MCF 10A (cell line): ENCODE measurements at regions not wholly inside any gene's neighbourhood (a gene's known extent, or its start where the extent isn't known, plus 50 kb on each side); places are given as distances from the start of the nearest gene placed in this dataset.
"Not testable (repeated sequence)": the region's sequence is repeated elsewhere in the genome, so short reads cannot be mapped to it uniquely, and the experiment has no call there.

Experiments
- BruUV-seq: library from RNA; stranded (reverse); fragments of 400-500 nt; replicated peaks from 2 replicates; lab custom pipeline; 2021; lab: Mats Ljungman, UMichigan
- CTCF ChIA-PET: fragments of 300-600 bp; sonication (Branson Sonifier 250); formaldehyde crosslinking; extraction: SDS; loops from one replicate; lab custom pipeline; 2021; ENCODE audit warnings: antibody characterized with exemption, inconsistent platforms; lab: Yijun Ruan, JAX
- POLR2A ChIA-PET: fragments of 300-600, 350-650 bp; sonication (Branson Sonifier 250); formaldehyde crosslinking; extraction: SDS; loops from one replicate; lab custom pipeline; 2020; ENCODE audit warnings: antibody characterized with exemption, inconsistent platforms; lab: Yijun Ruan, JAX
- DNase-seq: peaks from one replicate; pipeline ENCODE4 v3.0.0-alpha.2; 2018; ENCODE audit not compliant: unreplicated experiment
- H3K27ac Mint-ChIP-seq: one replicate; pipeline ENCODE4 v1.8.0; 2022; ENCODE audit warnings: mild to moderate bottlenecking, low read depth, mixed read lengths; ENCODE audit not compliant: unreplicated experiment
- H3K27me3 Mint-ChIP-seq: one replicate; pipeline ENCODE4 v1.8.0; 2022; ENCODE audit warnings: mixed read lengths; ENCODE audit not compliant: insufficient read depth, unreplicated experiment
- H3K36me3 Mint-ChIP-seq: one replicate; pipeline ENCODE4 v1.8.0; 2022; ENCODE audit warnings: mild to moderate bottlenecking, moderate library complexity, mixed read lengths; ENCODE audit not compliant: insufficient read depth, unreplicated experiment
- H3K4me1 Mint-ChIP-seq: one replicate; pipeline ENCODE4 v1.8.0; 2022; ENCODE audit warnings: mixed read lengths; ENCODE audit not compliant: insufficient read depth, unreplicated experiment
- H3K4me3 Mint-ChIP-seq: one replicate; pipeline ENCODE4 v1.8.0; 2022; ENCODE audit warnings: mild to moderate bottlenecking, moderate library complexity, mixed read lengths; ENCODE audit not compliant: unreplicated experiment
- H3K9me3 Mint-ChIP-seq: one replicate; pipeline ENCODE4 v1.8.0; 2022; ENCODE audit warnings: mixed read lengths; ENCODE audit not compliant: unreplicated experiment
- intact Hi-C: fragments of 100-400 bp; cut with micrococcal nuclease; formaldehyde crosslinking; loops from 2 replicates; pipeline ENCODE4 v1.14.1; 2022
- TF ChIP-seq, protein P1 (sequence below): fragments of 200-600 bp; IDR thresholded peaks from one replicate; pipeline ENCODE4 v1.8.0; 2022; ENCODE audit warnings: antibody characterized with exemption, mild to moderate bottlenecking; ENCODE audit not compliant: unreplicated experiment

DNA sequence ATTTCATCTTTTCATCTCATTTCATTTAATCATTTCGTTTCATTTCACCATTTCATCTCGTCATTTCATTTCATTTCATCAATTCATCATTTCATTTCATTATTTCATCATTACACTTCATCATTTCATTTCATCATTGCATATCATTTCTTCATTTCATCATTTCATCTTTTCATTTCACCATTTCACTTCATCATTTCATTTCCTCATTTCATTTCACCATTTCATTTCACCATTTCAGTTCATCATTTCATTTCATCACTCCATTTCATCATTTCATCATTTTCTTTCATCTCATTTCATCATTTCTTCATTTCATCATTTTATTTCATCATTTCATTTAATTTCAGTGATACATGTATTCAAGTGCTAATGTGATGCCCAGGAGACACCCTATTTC, 127.1 kb downstream of the ANKRD30BL start:
- intact Hi-C loops: no loop called here
- POLR2A ChIA-PET: no interaction called here
- Mint-ChIP-seq H3K9me3 (no peaks in the 10 kb centered on the region), H3K27me3 (peaks cover 7% of the 10 kb centered on the region), H3K4me3 (no peak overlapping the region), H3K36me3 (no peaks in the 10 kb centered on the region), H3K27ac (no peak overlapping the region), H3K4me1 (no peaks in the 10 kb centered on the region)
- TF ChIP-seq, protein P1, sequence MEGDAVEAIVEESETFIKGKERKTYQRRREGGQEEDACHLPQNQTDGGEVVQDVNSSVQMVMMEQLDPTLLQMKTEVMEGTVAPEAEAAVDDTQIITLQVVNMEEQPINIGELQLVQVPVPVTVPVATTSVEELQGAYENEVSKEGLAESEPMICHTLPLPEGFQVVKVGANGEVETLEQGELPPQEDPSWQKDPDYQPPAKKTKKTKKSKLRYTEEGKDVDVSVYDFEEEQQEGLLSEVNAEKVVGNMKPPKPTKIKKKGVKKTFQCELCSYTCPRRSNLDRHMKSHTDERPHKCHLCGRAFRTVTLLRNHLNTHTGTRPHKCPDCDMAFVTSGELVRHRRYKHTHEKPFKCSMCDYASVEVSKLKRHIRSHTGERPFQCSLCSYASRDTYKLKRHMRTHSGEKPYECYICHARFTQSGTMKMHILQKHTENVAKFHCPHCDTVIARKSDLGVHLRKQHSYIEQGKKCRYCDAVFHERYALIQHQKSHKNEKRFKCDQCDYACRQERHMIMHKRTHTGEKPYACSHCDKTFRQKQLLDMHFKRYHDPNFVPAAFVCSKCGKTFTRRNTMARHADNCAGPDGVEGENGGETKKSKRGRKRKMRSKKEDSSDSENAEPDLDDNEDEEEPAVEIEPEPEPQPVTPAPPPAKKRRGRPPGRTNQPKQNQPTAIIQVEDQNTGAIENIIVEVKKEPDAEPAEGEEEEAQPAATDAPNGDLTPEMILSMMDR: no peak
- BruUV-seq: no TSS peak
- no peak for DNase-seq
- CTCF ChIA-PET: no interaction called here

DNA sequence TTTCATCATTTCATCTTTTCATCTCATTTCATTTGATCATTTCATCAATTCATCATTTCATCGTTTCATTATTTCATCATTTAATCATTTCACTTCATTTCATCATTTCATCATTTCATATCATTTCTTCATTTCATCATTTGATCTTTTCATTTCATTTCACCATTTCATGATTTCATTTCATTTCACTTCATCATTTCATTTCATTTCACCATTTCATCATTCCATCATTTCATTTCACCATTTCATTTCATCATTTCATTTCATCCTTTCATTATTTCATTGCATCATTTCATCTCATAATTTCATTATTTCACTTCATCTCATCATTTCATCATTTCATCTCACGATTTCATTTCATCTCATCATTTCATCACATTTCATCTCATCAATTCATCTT, 127.8 kb downstream of the ANKRD30BL start:
- no peak for DNase-seq
- TF ChIP-seq, protein P1: no peak
- intact Hi-C loops: no loop called here
- H3K36me3 Mint-ChIP-seq: no peaks in the 10 kb centered on the region
- H3K4me1 Mint-ChIP-seq: no peaks in the 10 kb centered on the region
- ChIA-PET POLR2A (no interaction called here), CTCF (no interaction called here)
- no TSS peak for BruUV-seq
- H3K4me3 Mint-ChIP-seq: no peak overlapping the region
- H3K27me3 Mint-ChIP-seq: peaks cover 3% of the 10 kb centered on the region
- no peaks in the 10 kb centered on the region for H3K9me3 Mint-ChIP-seq
- H3K27ac Mint-ChIP-seq: no peak overlapping the region

DNA sequence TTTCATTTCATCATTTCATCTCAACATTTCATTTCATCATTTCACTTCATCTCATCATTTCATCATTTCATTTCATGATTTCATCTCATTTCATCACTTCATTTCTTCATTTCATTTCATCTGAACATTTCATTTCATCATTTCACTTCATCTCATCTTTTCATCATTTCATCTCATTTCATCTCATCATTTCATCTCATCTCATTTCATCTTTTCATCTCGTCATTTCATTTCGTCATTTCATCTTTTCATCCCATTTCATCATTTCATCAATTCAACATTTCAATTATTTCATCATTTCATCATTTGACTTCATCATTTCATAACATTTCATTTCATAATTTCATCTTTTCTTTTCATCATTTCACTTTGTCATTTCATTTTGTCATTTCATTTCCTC, 128.4 kb downstream of the ANKRD30BL start:
- Mint-ChIP-seq H3K4me3 (no peak overlapping the region), H3K27ac (no peak overlapping the region), H3K4me1 (no peaks in the 10 kb centered on the region), H3K27me3 (no peaks in the 10 kb centered on the region), H3K9me3 (no peaks in the 10 kb centered on the region), H3K36me3 (no peaks in the 10 kb centered on the region)
- intact Hi-C loops: no loop called here
- POLR2A ChIA-PET: no interaction called here
- TF ChIP-seq, protein P1: no peak
- no TSS peak for BruUV-seq
- CTCF ChIA-PET: no interaction called here
- DNase-seq: no peak

DNA sequence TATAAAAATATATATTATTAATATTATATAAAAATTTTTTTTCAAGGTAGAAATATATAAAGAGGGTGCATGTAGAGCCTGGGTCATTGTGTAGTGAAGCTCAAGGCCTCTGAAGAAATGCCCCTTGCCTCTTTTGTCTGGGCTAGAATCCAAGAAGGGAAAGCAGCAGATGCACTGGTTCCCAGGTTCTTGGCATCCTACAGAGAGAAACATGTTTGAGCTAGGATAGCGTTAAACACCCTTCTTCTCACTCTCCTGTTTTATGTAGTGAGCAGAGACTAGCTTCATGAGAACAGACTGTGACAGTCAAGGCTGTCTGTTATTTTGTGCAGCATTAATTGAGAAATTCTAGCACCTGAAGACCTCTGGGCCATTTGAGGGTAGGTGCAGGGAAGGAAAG, 149.7 kb downstream of the ANKRD30BL start:
- H3K9me3 Mint-ChIP-seq, H3K27me3 Mint-ChIP-seq, H3K27ac Mint-ChIP-seq, intact Hi-C loops, H3K36me3 Mint-ChIP-seq, DNase-seq, H3K4me3 Mint-ChIP-seq, BruUV-seq, H3K4me1 Mint-ChIP-seq, CTCF ChIA-PET, POLR2A ChIA-PET: not testable (repeated sequence)

DNA sequence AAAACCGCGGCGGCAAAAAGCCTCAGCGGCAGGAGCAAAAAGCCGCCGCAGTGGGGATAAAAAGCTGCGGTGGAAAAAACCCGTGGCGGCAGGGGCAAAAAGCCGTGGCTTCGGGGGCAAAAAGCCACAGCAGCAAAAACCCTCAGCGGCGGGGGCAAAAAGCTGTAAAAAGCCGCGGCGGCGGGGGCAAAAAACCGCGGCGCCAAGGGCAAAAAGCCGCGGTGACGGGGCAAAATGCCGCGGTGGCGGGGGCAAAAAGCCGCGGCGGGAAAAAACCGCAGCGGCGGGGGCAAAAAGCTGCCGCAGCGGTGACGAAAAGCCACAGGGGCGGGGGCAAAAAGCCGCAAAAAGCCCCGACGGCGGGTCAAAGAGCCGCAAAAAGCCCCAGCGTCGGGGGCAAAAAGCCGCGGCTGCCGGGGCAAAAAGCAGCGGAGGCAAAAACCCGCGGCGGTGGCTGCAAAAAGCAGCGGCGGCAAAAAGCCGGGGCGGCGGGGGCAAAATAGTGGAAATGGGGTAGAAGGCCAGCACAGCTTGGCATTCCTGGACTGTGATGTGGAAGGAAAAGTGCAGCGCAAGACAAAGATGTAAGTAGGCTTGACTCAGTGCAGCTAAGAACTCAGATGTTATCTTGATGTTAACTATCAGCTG, 151.8 kb downstream of the ANKRD30BL start:
- CTCF ChIA-PET: no interaction called here
- TF ChIP-seq, protein P1: no peak
- BruUV-seq: no TSS peak
- DNase-seq: no peak
- Mint-ChIP-seq H3K27me3 (no peaks in the 10 kb centered on the region), H3K4me3 (no peak overlapping the region), H3K27ac (no peak overlapping the region), H3K36me3 (no peaks in the 10 kb centered on the region), H3K4me1 (no peaks in the 10 kb centered on the region), H3K9me3 (peaks cover 4% of the 10 kb centered on the region)
- intact Hi-C loops: no loop called here
- POLR2A ChIA-PET: no interaction called here
